SK-N-SH (cell line): ENCODE measurements at regions not wholly inside any gene's neighbourhood (a gene's known extent, or its start where the extent isn't known, plus 50 kb on each side); places are given as distances from the start of the nearest gene placed in this dataset.

Source experiments
- CTCF ChIA-PET: fragments of 300-600, 350-600 bp; formaldehyde crosslinking; extraction: SDS; loops from one replicate; lab custom pipeline; 2021; lab: Yijun Ruan, JAX
- POLR2A ChIA-PET: fragments of 350-600 bp; sonication (Branson Sonifier 250); formaldehyde crosslinking; extraction: SDS; loops from one replicate; lab custom pipeline; 2020; ENCODE audit warnings: antibody characterized with exemption, inconsistent platforms; lab: Yijun Ruan, JAX
- DNase-seq: peaks from one replicate; pipeline ENCODE4 v3.0.0; 2012
- H2AFZ ChIP-seq: fragments of 200-600 bp; sonication (generic); 2 replicates; pipeline ENCODE4 v1.8.1; 2016; ENCODE audit warnings: antibody characterized with exemption, mild to moderate bottlenecking, low read depth
- H3F3A ChIP-seq: fragments of 200-600 bp; sonication (generic); replicated peaks from 2 replicates; pipeline ENCODE3; 2016; ENCODE audit warnings: antibody characterized with exemption, mild to moderate bottlenecking; ENCODE audit not compliant: insufficient read depth
- H3K27ac ChIP-seq, 2 experiments: fragments of 200-500 bp in 1 of 2; fragments of 200-600 bp in 1 of 2; sonication (Bioruptor generic) in 1 of 2; sonication (generic), shearing (Covaris generic) in 1 of 2; 2 replicates each; pipeline versions ENCODE4 v1.5.1 to v1.6.1; 2014 to 2016; ENCODE audit warnings: low read depth in 2 of 2, inconsistent platforms in 1 of 2, low read length in 1 of 2, mild to moderate bottlenecking in 1 of 2, mixed read lengths in 1 of 2
- H3K27me3 ChIP-seq: fragments of 200-600 bp; sonication (generic), shearing (Covaris generic); 2 replicates; pipeline ENCODE4 v1.6.1; 2016; ENCODE audit warnings: mixed run types; ENCODE audit not compliant: insufficient read depth
- H3K36me3 ChIP-seq, 2 experiments: fragments of 200-500 bp in 1 of 2; fragments of 200-600 bp in 1 of 2; sonication (Bioruptor generic) in 1 of 2; sonication (generic) in 1 of 2; replicated peaks in 1 of 2; 2 replicates each; pipeline versions ENCODE3 to v1.5.1; 2014 to 2016; ENCODE audit warnings: low read length in 1 of 2, mild to moderate bottlenecking in 1 of 2; ENCODE audit not compliant: insufficient read depth in 2 of 2, control insufficient read depth in 1 of 2
- H3K4me1 ChIP-seq, 2 experiments: fragments of 200-500 bp in 1 of 2; fragments of 200-600 bp in 1 of 2; sonication (Bioruptor generic) in 1 of 2; sonication (generic), shearing (Covaris generic) in 1 of 2; 2 replicates each; pipeline versions ENCODE4 v1.5.1 to v1.6.1; 2014 to 2016; ENCODE audit warnings: low read depth in 1 of 2, low read length in 1 of 2, mixed run types in 1 of 2; ENCODE audit not compliant: insufficient read depth in 2 of 2, control insufficient read depth in 1 of 2
- H3K4me2 ChIP-seq: fragments of 200-600 bp; sonication (generic), shearing (Covaris generic); 2 replicates; pipeline ENCODE4 v1.6.1; 2017; ENCODE audit warnings: mixed run types
- H3K4me3 ChIP-seq, 2 experiments: fragments of 200-500 bp in 1 of 2; fragments of 200-600 bp in 1 of 2; sonication (Bioruptor generic) in 1 of 2; sonication (generic), shearing (Covaris generic) in 1 of 2; 2 replicates each; pipeline versions ENCODE4 v1.5.1 to v1.8.1; 2014 to 2016; ENCODE audit warnings: low read depth in 2 of 2, inconsistent platforms in 1 of 2, low read length in 1 of 2, mild to moderate bottlenecking in 1 of 2, mixed read lengths in 1 of 2, moderate library complexity in 1 of 2
- H3K79me2 ChIP-seq: fragments of 200-600 bp; sonication (generic); 2 replicates; pipeline ENCODE4 v1.8.1; 2017; ENCODE audit warnings: mild to moderate bottlenecking; ENCODE audit not compliant: insufficient read depth
- H3K9ac ChIP-seq: fragments of 200-600 bp; sonication (generic); 2 replicates; pipeline ENCODE4 v1.6.1; 2017; ENCODE audit warnings: mixed run types
- H3K9me2 ChIP-seq: fragments of 200-600 bp; sonication (generic); 2 replicates; pipeline ENCODE4 v1.6.1; 2017; ENCODE audit warnings: mixed run types
- H3K9me3 ChIP-seq: fragments of 200-600 bp; sonication (generic); 2 replicates; pipeline ENCODE4 v1.6.1; 2017; ENCODE audit warnings: mixed run types, mild to moderate bottlenecking, moderate library complexity
- H4K20me1 ChIP-seq: fragments of 200-600 bp; sonication (generic); 2 replicates; pipeline ENCODE4 v1.6.1; 2017; ENCODE audit warnings: mild to moderate bottlenecking, mixed run types; ENCODE audit not compliant: insufficient read depth
- ELF1 ChIP-seq: IDR thresholded peaks from 2 replicates; pipeline ENCODE4 v1.4.0; 2012
- EP300 ChIP-seq, 2 experiments: IDR thresholded peaks; 2 replicates each; pipeline versions ENCODE4 v1.4.0 to v1.6.1; 2012; ENCODE audit warnings: borderline replicate concordance in 1 of 2, low read depth in 1 of 2, low read length in 1 of 2
- EZH2phosphoT487 ChIP-seq: fragments of 200-600 bp; sonication (generic); IDR thresholded peaks from 2 replicates; pipeline ENCODE4 v1.6.1; 2017; ENCODE audit warnings: low read depth, mixed run types, mild to moderate bottlenecking, antibody characterized with exemption, moderate library complexity, borderline replicate concordance
- FOXJ3 ChIP-seq: sonication (generic); formaldehyde crosslinking; IDR thresholded peaks from 2 replicates; pipeline ENCODE4 v1.5.1; 2020; ENCODE audit warnings: mild to moderate bottlenecking, missing genetic modification reagents
- JUND ChIP-seq: IDR thresholded peaks from 2 replicates; pipeline ENCODE4 v1.4.0; 2012
- MEF2A ChIP-seq: IDR thresholded peaks from 2 replicates; pipeline ENCODE4 v1.4.0; 2012; ENCODE audit warnings: low read depth, borderline replicate concordance
- NFIC ChIP-seq: IDR thresholded peaks from 2 replicates; pipeline ENCODE4 v1.4.0; 2012; ENCODE audit warnings: borderline replicate concordance
- POLR2AphosphoS5 ChIP-seq: IDR thresholded peaks from 2 replicates; pipeline ENCODE4 v1.6.1; 2012; ENCODE audit warnings: low read depth, low read length
- RAD21 ChIP-seq: IDR thresholded peaks from 2 replicates; pipeline ENCODE4 v1.6.1; 2012; ENCODE audit warnings: mild to moderate bottlenecking, low read length
- RCOR1 ChIP-seq: fragments of 150-350 bp; IDR thresholded peaks from 2 replicates; pipeline ENCODE4 v1.6.1; 2017; ENCODE audit warnings: antibody characterized with exemption, low read length
- RFX5 ChIP-seq: IDR thresholded peaks from 2 replicates; pipeline ENCODE4 v1.6.1; 2012; ENCODE audit warnings: mild to moderate bottlenecking, improper control_type of control experiment, low read length
- RXRA ChIP-seq: IDR thresholded peaks from 2 replicates; pipeline ENCODE4 v1.4.0; 2012; ENCODE audit warnings: low read depth, mild to moderate bottlenecking, borderline replicate concordance
- TAF1 ChIP-seq: IDR thresholded peaks from 2 replicates; pipeline ENCODE4 v1.6.1; 2012; ENCODE audit warnings: low read depth, mild to moderate bottlenecking, low read length, moderate library complexity, borderline replicate concordance
- TCF12 ChIP-seq: IDR thresholded peaks from 2 replicates; pipeline ENCODE4 v1.4.0; 2012
- TEAD4 ChIP-seq: IDR thresholded peaks from 2 replicates; pipeline ENCODE4 v1.4.0; 2012; ENCODE audit warnings: mild to moderate bottlenecking, borderline replicate concordance; ENCODE audit not compliant: insufficient read depth
- WGBS: methylation state at CpG from one replicate; pipeline ENCODE4 v1.1.6; 2017; ENCODE audit warnings: low lambda C conversion rate; 5-methylcytosine and 5-hydroxymethylcytosine counted together
- TF ChIP-seq, protein P1 (sequence below): fragments of 150-350 bp; IDR thresholded peaks from 2 replicates; pipeline ENCODE4 v1.6.1; 2017; ENCODE audit warnings: antibody characterized with exemption, low read length, low read depth, borderline replicate concordance
- TF ChIP-seq, protein P2 (sequence below): fragments of 150-350 bp; IDR thresholded peaks from 2 replicates; pipeline ENCODE4 v1.6.1; 2016; ENCODE audit warnings: mild to moderate bottlenecking, low read depth, low read length
- TF ChIP-seq, protein P3 (sequence below): fragments of 200-600 bp; sonication (generic); IDR thresholded peaks from 2 replicates; pipeline ENCODE4 v1.6.1; 2017; ENCODE audit warnings: antibody characterized with exemption, mild to moderate bottlenecking, moderate library complexity

DNA sequence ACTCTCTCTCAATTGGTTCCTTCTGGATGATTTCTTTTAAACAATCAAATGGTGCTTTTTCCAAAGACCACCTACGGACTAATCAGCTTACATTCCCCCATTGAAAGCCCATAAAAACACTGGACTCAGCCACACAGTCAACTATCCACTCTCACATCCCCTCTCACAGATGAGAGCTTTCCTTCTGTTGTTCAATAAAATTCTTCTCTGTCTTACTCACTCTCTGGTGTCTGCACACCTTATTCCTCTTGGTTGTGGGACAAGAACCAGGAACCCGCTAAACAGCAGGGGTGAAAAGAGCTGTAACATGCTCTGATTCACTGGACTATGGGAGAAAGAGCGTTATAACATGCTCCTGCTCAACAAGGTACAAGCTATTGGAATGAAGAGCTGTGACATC, 2896.2 kb downstream of the PCDH9 start:
- WGBS = 78% methylated on average over 3 of the region's 3 CpGs
- H2AFZ ChIP-seq = no peak overlapping the region
- H3K27me3 ChIP-seq = no peaks in the 10 kb centered on the region
- H3K36me3 ChIP-seq = no peaks in the 10 kb centered on the region
- H3K9me2 ChIP-seq = no peaks in the 10 kb centered on the region
- no peak overlapping the region for H3K9ac ChIP-seq
- no peak overlapping the region for H3K4me3 ChIP-seq
- H3F3A ChIP-seq = no peaks in the 10 kb centered on the region
- H3K4me1 ChIP-seq = no peaks in the 10 kb centered on the region; a peak in 2 of 4 replicates
- peaks cover 6% of the 10 kb centered on the region; the same call in 1 of the 2 replicates for H3K9me3 ChIP-seq
- no peak overlapping the region for H3K27ac ChIP-seq
- no peaks in the 10 kb centered on the region for H4K20me1 ChIP-seq
- H3K79me2 ChIP-seq = no peaks in the 10 kb centered on the region
- no peak for DNase-seq
- CTCF ChIA-PET = no interaction called here
- POLR2A ChIA-PET = no interaction called here
- no peak overlapping the region for H3K4me2 ChIP-seq
- TF ChIP-seq, protein P1, sequence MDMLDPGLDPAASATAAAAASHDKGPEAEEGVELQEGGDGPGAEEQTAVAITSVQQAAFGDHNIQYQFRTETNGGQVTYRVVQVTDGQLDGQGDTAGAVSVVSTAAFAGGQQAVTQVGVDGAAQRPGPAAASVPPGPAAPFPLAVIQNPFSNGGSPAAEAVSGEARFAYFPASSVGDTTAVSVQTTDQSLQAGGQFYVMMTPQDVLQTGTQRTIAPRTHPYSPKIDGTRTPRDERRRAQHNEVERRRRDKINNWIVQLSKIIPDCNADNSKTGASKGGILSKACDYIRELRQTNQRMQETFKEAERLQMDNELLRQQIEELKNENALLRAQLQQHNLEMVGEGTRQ = no peak
- TF ChIP-seq RFX5 = no peak
- TF ChIP-seq EP300 (IDR thresholded peaks at IDR 0.05; ENCODE audit: borderline replicate concordance in 1 of 2, low read depth in 1 of 2, low read length in 1 of 2) = no peak
- no peak for TF ChIP-seq TAF1
- no peak for TF ChIP-seq RCOR1
- TF ChIP-seq ELF1 = no peak
- TF ChIP-seq MEF2A = no peak
- TF ChIP-seq, protein P2, sequence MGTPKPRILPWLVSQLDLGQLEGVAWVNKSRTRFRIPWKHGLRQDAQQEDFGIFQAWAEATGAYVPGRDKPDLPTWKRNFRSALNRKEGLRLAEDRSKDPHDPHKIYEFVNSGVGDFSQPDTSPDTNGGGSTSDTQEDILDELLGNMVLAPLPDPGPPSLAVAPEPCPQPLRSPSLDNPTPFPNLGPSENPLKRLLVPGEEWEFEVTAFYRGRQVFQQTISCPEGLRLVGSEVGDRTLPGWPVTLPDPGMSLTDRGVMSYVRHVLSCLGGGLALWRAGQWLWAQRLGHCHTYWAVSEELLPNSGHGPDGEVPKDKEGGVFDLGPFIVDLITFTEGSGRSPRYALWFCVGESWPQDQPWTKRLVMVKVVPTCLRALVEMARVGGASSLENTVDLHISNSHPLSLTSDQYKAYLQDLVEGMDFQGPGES = no peak
- no peak for TF ChIP-seq RAD21
- TF ChIP-seq TEAD4 = no peak
- TF ChIP-seq TCF12 = no peak
- TF ChIP-seq, protein P3, sequence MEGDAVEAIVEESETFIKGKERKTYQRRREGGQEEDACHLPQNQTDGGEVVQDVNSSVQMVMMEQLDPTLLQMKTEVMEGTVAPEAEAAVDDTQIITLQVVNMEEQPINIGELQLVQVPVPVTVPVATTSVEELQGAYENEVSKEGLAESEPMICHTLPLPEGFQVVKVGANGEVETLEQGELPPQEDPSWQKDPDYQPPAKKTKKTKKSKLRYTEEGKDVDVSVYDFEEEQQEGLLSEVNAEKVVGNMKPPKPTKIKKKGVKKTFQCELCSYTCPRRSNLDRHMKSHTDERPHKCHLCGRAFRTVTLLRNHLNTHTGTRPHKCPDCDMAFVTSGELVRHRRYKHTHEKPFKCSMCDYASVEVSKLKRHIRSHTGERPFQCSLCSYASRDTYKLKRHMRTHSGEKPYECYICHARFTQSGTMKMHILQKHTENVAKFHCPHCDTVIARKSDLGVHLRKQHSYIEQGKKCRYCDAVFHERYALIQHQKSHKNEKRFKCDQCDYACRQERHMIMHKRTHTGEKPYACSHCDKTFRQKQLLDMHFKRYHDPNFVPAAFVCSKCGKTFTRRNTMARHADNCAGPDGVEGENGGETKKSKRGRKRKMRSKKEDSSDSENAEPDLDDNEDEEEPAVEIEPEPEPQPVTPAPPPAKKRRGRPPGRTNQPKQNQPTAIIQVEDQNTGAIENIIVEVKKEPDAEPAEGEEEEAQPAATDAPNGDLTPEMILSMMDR = no peak
- TF ChIP-seq FOXJ3 (CRISPR knock-in tag) = no peak
- TF ChIP-seq EZH2phosphoT487 = no peak
- TF ChIP-seq POLR2AphosphoS5 = no peak
- no peak for TF ChIP-seq JUND
- TF ChIP-seq RXRA = no peak
- no peak for TF ChIP-seq NFIC
- TF ChIP-seq, all 33 proteins: peak for 0
